ENCODE measurements at regions not wholly inside any gene's neighbourhood (a gene's known extent, or its start where the extent isn't known, plus 50 kb on each side); places are given as distances from the start of the nearest gene placed in this dataset.

DNA sequence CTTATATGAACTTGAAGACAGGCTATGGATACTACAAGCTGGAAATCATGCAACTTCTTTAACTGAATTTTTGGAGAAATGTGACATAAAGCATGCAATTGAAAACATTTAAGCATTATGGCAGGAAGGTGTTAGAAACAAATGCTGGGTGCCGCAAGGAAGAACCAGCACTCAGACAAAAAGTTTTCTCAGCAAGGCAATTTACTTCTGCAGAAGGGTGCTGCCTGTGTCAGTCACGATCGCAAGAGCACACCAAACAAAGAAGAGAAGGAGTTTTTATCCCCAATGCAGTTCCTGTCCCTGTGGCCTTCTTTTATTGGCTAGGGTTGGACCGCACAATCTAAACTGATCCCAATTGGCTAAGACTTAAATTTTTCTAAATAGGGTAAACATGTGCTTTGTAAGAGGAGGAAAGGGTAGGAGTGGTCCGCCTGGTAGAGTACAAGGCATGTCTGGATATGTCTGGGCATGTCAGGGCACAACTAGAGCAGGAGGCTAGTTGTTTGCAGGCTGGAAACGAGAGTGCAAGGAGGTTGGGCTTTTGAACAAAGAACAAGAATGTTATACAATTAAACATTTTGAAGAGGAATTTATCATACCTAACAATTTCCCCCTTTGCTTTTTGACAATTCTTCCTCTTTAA lies 109.6 kb upstream of the FAM3C start:
- TF ChIP-seq SIN3A (IDR thresholded peaks at IDR 0.05; ENCODE audit: borderline replicate concordance, insufficient read depth, low read length) (no peak), POLR2AphosphoS5 (IDR thresholded peaks at IDR 0.05; ENCODE audit: low read depth, low read length) (no peak), TAF1 (IDR thresholded peaks at IDR 0.05; ENCODE audit: borderline replicate concordance, insufficient read depth, low read length) (no peak), FOXP2 (optimal IDR thresholded peaks at IDR 0.05; ENCODE audit: borderline replicate concordance, extremely low read depth, extremely low read length, insufficient read depth) (no peak)
- TF ChIP-seq, protein P1, sequence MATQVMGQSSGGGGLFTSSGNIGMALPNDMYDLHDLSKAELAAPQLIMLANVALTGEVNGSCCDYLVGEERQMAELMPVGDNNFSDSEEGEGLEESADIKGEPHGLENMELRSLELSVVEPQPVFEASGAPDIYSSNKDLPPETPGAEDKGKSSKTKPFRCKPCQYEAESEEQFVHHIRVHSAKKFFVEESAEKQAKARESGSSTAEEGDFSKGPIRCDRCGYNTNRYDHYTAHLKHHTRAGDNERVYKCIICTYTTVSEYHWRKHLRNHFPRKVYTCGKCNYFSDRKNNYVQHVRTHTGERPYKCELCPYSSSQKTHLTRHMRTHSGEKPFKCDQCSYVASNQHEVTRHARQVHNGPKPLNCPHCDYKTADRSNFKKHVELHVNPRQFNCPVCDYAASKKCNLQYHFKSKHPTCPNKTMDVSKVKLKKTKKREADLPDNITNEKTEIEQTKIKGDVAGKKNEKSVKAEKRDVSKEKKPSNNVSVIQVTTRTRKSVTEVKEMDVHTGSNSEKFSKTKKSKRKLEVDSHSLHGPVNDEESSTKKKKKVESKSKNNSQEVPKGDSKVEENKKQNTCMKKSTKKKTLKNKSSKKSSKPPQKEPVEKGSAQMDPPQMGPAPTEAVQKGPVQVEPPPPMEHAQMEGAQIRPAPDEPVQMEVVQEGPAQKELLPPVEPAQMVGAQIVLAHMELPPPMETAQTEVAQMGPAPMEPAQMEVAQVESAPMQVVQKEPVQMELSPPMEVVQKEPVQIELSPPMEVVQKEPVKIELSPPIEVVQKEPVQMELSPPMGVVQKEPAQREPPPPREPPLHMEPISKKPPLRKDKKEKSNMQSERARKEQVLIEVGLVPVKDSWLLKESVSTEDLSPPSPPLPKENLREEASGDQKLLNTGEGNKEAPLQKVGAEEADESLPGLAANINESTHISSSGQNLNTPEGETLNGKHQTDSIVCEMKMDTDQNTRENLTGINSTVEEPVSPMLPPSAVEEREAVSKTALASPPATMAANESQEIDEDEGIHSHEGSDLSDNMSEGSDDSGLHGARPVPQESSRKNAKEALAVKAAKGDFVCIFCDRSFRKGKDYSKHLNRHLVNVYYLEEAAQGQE (IDR thresholded peaks at IDR 0.05; ENCODE audit: insufficient read depth in 1 of 2, low read depth in 2 of 2, low read length in 2 of 2), result no peak

DNA sequence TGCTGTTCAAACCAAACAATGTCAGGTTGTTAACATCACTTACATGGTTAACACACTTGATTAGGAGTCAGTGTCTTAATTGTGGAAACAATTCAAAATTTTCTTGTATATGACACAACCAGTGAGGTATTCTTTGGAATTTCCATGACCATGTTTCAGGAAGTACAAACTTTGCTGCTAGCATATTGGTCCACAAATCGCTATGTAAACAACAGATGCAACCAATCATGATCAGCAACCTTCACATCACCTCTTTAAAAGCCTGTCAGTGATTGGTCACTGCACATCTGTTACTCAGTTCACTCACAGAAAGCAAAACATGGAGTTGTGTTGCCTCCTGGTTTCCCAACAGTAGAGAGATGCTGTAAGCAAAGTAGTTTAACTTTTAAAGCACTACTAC lies 108.9 kb upstream of the FAM3C start:
- TF ChIP-seq, protein P1 (IDR thresholded peaks at IDR 0.05; ENCODE audit: insufficient read depth in 1 of 2, low read depth in 2 of 2, low read length in 2 of 2), result no peak
- TF ChIP-seq POLR2AphosphoS5 (IDR thresholded peaks at IDR 0.05; ENCODE audit: low read depth, low read length) (no peak), SIN3A (IDR thresholded peaks at IDR 0.05; ENCODE audit: borderline replicate concordance, insufficient read depth, low read length) (no peak), TAF1 (IDR thresholded peaks at IDR 0.05; ENCODE audit: borderline replicate concordance, insufficient read depth, low read length) (no peak)

DNA sequence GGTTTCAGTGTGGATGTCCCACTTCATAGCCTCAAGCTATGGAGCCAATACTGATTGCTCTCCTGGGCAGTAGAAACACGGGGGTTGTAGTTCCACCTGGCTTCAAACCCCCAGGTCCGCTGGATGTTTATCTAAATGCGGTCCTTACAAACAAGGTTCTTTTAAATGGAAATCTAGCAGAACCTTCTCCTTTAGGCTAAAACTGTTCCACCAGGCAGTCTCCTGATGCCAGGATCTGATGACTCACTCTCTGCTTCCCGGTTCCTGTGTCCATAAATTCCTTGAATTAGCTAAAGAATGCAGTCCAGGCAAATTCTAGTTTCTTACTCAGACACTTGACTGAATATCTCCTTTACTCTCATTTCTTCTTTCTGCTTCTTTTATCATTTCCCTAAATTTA lies 108.4 kb upstream of the FAM3C start:
- TF ChIP-seq SIN3A (IDR thresholded peaks at IDR 0.05; ENCODE audit: borderline replicate concordance, insufficient read depth, low read length) (no peak), POLR2AphosphoS5 (IDR thresholded peaks at IDR 0.05; ENCODE audit: low read depth, low read length) (no peak), TAF1 (IDR thresholded peaks at IDR 0.05; ENCODE audit: borderline replicate concordance, insufficient read depth, low read length) (no peak), FOXP2 (optimal IDR thresholded peaks at IDR 0.05; ENCODE audit: borderline replicate concordance, extremely low read depth, extremely low read length, insufficient read depth) (no peak)
- TF ChIP-seq, protein P1 (IDR thresholded peaks at IDR 0.05; ENCODE audit: insufficient read depth in 1 of 2, low read depth in 2 of 2, low read length in 2 of 2), result no peak

DNA sequence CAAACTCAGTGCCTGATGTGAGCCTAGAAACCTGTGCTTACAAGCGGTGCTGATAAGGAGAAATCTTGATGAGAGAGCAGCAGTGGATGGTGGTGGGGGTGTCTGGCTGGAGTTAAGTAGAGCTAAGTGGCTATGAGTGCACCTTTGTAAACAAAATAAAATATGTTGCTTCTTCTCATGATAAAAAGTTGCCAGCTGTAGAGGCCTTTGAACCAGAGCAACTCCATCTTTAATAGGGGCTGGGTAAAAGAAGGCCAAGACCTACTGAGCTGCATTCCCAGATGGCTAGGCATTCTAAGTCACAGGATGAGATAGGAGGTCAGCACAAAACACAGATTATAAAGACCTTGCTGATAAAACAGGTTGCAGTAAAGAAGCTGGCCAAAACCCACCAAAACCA lies 107.6 kb upstream of the FAM3C start:
- TF ChIP-seq, protein P1 (IDR thresholded peaks at IDR 0.05; ENCODE audit: insufficient read depth in 1 of 2, low read depth in 2 of 2, low read length in 2 of 2), result no peak
- TF ChIP-seq SIN3A (IDR thresholded peaks at IDR 0.05; ENCODE audit: borderline replicate concordance, insufficient read depth, low read length), result no peak
- TF ChIP-seq POLR2AphosphoS5 (IDR thresholded peaks at IDR 0.05; ENCODE audit: low read depth, low read length), result no peak
- TF ChIP-seq TAF1 (IDR thresholded peaks at IDR 0.05; ENCODE audit: borderline replicate concordance, insufficient read depth, low read length), result no peak
- TF ChIP-seq FOXP2 (optimal IDR thresholded peaks at IDR 0.05; ENCODE audit: borderline replicate concordance, extremely low read depth, extremely low read length, insufficient read depth), result no peak

DNA sequence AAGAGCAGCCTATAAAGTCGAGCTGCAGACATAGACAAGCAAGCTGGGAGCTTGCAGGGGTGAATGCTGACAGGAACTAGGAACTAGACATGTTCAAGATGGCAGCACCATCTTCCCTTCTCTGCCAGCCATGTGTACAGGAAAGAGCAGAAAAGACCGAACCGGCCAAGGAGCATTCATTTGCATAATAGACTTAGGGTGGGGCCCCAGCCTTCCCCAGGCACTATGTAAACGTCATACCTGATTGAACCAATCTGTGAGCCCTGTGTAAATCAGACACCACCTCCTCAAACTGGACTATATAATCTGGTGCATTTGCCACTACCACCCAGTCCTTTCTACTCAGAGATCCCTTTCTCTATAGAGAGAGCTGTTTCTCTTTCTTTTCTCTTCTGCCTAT lies 106.9 kb upstream of the FAM3C start:
- TF ChIP-seq FOXP2 (optimal IDR thresholded peaks at IDR 0.05; ENCODE audit: borderline replicate concordance, extremely low read depth, extremely low read length, insufficient read depth) (no peak), POLR2AphosphoS5 (IDR thresholded peaks at IDR 0.05; ENCODE audit: low read depth, low read length) (no peak)
- TF ChIP-seq, protein P1 (IDR thresholded peaks at IDR 0.05; ENCODE audit: insufficient read depth in 1 of 2, low read depth in 2 of 2, low read length in 2 of 2), result no peak
